GM12865 (cell line): ENCODE measurements at regions not wholly inside any gene's neighbourhood (a gene's known extent, or its start where the extent isn't known, plus 50 kb on each side); places are given as distances from the start of the nearest gene placed in this dataset.

ENCODE experiments used
- DNase-seq: peaks from one replicate; pipeline ENCODE4 v3.0.0; 2010; ENCODE audit warnings: low read depth
- H3K4me3 ChIP-seq: 2 replicates; pipeline ENCODE4 v1.5.1; 2011; ENCODE audit warnings: mild to moderate bottlenecking, low read depth, low read length, control low read depth
- CTCF ChIP-seq: IDR thresholded peaks from 2 replicates; pipeline ENCODE4 v1.5.1; 2011; ENCODE audit warnings: low read length, control low read depth, low read depth, inconsistent platforms; ENCODE audit not compliant: insufficient read depth; ENCODE audit errors: missing control alignments

- DNase-seq: no peak
- no peak for TF ChIP-seq CTCF
- H3K4me3 ChIP-seq: no peak overlapping the region
Observed at GRCh38 chr20:51938559-51939258, 136.4 kb upstream of the SALL4 start.

GRCh38 chr20:51937779-51938178 lies 135.5 kb upstream of the SALL4 start:
- no peak for DNase-seq
- no peak for TF ChIP-seq CTCF
- H3K4me3 ChIP-seq: no peak overlapping the region

- TF ChIP-seq CTCF: no peak
- no peak for DNase-seq
- no peak overlapping the region for H3K4me3 ChIP-seq
Observed at GRCh38 chr20:51936377-51936776, 134.1 kb upstream of the SALL4 start.

- H3K4me3 ChIP-seq: no peak overlapping the region
- DNase-seq: no peak
- no peak for TF ChIP-seq CTCF
Observed at GRCh38 chr20:51935003-51935358, 132.7 kb upstream of the SALL4 start.

GRCh38 chr20:51934301-51935002 lies 132.1 kb upstream of the SALL4 start:
- TF ChIP-seq CTCF: no peak
- no peak for DNase-seq
- no peak overlapping the region for H3K4me3 ChIP-seq

GRCh38 chr20:51931371-51931781 lies 129.1 kb upstream of the SALL4 start:
- H3K4me3 ChIP-seq: no peak overlapping the region
- DNase-seq: no peak
- no peak for TF ChIP-seq CTCF
